ENCODE measurements at regions not wholly inside any gene's neighbourhood (a gene's known extent, or its start where the extent isn't known, plus 50 kb on each side); places are given as distances from the start of the nearest gene placed in this dataset.

DNA sequence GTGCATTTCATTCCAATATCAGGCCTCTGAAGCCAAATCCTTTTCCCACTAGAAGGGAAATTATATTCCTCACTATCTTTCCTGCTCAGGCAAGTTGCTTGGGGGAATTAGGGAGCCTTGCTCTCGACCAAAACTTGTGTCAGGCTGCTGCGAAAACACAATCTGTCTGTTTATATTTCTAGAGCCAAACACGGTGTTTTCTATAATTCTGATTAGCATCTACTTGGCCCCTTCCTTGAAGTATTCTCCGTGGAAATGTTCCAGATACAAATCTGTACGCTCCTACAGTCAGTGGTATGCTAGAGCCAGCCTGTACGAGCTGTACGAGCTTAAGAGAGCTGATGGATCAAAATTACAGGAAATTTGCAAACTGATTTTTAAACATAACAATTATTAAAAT lies 299.3 kb upstream of the SALL1 start:
- H3K4me3 ChIP-seq (replicated peaks in 1 of 2; ENCODE audit: low read depth in 2 of 2, low read length in 2 of 2): no peak overlapping the region
- no peak for DNase-seq (ENCODE audit: low read depth in 2 of 2)
- TF ChIP-seq, protein P1, sequence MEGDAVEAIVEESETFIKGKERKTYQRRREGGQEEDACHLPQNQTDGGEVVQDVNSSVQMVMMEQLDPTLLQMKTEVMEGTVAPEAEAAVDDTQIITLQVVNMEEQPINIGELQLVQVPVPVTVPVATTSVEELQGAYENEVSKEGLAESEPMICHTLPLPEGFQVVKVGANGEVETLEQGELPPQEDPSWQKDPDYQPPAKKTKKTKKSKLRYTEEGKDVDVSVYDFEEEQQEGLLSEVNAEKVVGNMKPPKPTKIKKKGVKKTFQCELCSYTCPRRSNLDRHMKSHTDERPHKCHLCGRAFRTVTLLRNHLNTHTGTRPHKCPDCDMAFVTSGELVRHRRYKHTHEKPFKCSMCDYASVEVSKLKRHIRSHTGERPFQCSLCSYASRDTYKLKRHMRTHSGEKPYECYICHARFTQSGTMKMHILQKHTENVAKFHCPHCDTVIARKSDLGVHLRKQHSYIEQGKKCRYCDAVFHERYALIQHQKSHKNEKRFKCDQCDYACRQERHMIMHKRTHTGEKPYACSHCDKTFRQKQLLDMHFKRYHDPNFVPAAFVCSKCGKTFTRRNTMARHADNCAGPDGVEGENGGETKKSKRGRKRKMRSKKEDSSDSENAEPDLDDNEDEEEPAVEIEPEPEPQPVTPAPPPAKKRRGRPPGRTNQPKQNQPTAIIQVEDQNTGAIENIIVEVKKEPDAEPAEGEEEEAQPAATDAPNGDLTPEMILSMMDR (IDR thresholded peaks at IDR 0.05; ENCODE audit: low read depth, low read length): no peak

DNA sequence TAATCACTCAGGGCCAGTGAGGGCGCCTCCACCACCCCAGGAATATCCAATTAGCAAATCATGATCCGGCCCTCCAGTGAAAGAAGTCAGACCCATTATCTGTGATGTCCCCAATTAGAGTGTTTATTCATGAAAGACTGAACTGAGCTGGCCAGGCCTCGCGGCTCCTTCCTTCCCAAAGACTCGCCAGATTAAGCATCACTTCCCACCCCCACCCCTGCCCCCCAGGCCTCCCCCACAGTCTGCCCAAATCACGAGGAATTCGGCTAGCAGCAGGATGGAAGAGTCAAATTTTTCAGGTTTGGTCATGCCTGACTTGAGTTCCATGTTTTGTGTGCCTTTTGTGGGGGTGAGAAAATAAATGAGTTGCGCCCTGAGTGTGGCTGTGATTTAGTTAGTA lies 298.4 kb upstream of the SALL1 start:
- no peak for DNase-seq (ENCODE audit: low read depth in 2 of 2)
- H3K4me3 ChIP-seq (replicated peaks in 1 of 2; ENCODE audit: low read depth in 2 of 2, low read length in 2 of 2): no peak overlapping the region
- TF ChIP-seq, protein P1 (IDR thresholded peaks at IDR 0.05; ENCODE audit: low read depth, low read length): no peak

DNA sequence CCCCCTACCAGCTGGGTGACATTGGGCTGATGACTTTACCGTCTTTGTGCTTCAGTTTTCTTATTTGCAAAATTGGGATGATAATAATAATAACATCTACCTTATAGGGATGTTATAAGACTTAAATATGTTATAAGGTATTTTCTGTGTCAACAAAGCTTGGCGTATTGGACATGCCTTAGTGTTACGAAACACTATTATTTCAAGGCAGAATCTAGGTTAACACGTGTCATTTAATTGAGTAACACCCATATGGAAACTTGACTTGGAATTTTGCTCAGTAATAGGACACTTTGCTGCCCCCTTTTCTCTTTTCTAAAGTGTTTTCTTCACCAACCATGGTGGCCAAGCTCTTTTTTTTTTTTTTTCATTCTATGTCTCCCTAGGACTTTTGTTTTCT lies 294.2 kb upstream of the SALL1 start:
- TF ChIP-seq, protein P1 (IDR thresholded peaks at IDR 0.05; ENCODE audit: low read depth, low read length): no peak
- no peak for DNase-seq (ENCODE audit: low read depth in 2 of 2)
- no peak overlapping the region for H3K4me3 ChIP-seq (replicated peaks in 1 of 2; ENCODE audit: low read depth in 2 of 2, low read length in 2 of 2)

DNA sequence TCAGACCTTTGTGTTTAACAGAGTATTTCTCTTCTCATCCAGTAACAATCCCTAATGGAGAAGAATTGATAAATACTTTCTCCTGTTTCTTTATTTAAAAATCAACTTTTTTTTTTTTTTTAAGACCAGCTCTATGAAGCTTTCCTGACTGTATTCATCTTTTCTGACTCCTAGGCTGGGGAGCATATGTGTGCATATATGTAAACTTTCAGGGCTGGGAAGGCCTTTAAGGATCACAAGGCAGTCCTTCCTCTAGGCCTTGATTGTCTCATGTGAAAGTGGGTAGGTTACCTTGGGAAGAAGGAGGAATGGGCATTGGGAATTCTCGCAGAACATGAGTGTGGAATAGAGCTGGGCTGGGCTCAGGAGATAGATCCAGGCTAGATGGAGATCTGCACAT lies 292.9 kb upstream of the SALL1 start:
- H3K4me3 ChIP-seq (replicated peaks in 1 of 2; ENCODE audit: low read depth in 2 of 2, low read length in 2 of 2): no peak overlapping the region
- TF ChIP-seq, protein P1 (IDR thresholded peaks at IDR 0.05; ENCODE audit: low read depth, low read length): no peak

DNA sequence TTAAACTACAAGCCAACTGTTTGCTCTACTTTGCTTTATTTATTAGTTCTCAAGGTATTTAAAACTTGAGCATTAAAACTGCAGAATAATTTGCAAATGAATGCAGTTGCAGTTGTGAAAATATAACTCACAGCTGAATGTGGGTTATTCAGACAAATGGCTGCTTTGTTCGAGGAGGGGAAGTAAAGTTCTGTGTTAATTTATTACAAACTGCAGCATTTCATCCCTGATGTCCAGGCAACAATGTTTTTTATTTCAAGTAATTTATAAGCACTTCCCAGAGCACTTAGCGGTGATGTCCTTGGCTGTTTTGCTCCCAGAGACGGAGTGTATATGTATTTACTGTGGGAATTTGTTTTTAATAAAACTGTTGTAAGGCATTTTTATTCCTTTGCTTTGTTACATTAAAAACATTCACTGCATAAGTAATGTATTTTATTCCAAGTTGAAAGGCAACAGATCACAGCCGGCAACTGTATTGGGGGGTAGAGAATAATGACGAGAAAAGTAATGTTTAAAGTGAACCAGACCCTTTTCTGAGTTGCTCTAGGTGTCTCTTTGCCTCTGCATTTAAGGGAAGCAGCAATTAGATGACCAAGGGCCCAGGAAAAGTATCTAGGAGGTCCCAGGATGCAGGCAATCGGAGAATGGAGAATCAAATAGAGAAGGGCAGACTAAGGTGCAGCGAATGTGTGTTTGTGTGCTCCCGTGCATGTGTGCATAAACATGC lies 291.2 kb upstream of the SALL1 start:
- TF ChIP-seq, protein P1 (IDR thresholded peaks at IDR 0.05; ENCODE audit: low read depth, low read length): no peak
- no peak overlapping the region for H3K4me3 ChIP-seq (replicated peaks in 1 of 2; ENCODE audit: low read depth in 2 of 2, low read length in 2 of 2)
- no peak for DNase-seq (ENCODE audit: low read depth in 2 of 2)

More for the DNA sequence above, 292.9 kb upstream of the SALL1 start:
- DNase-seq (ENCODE audit: low read depth in 2 of 2): no peak

DNA sequence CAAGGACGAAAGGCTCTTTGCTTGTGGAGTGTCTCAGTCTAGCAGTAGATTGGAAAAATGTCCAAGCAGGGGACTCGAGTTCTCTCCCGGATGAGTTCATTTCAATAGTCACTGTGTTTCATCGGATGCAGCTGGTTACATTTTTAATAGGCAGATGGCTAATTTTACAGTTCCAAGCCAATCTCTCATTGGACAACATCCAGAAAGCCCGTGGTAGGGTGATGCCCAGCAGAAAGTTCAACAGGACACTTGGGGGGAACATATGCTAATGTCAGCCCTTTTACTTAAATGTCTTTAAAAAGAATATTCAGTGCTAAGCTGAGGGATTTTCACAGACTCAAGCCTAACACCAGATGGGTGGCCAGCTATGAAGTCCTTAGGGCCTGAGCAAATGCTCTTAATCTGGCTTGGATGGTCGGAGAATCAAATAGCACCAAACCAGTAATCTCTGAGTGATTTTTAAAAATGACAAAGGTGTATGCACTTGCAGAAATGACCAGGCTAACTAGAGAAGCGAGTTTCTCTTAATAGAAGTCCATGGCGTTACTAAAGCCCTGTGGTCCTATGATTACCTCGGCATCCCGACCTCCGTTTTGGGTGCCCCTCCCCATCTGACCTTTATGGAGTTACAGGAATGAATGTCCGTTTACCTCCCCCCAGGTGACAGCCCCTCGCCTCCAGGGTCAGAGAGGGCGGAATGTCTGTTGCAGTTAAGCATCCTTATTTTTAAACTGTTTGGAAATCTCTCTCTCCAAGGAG lies 289.2 kb upstream of the SALL1 start:
- DNase-seq (ENCODE audit: low read depth in 2 of 2): no peak
- TF ChIP-seq, protein P1 (IDR thresholded peaks at IDR 0.05; ENCODE audit: low read depth, low read length): no peak
- no peak overlapping the region for H3K4me3 ChIP-seq (replicated peaks in 1 of 2; ENCODE audit: low read depth in 2 of 2, low read length in 2 of 2)

Measured in cardiac fibroblast (primary cell).